ENCODE measurements at regions not wholly inside any gene's neighbourhood (a gene's known extent, or its start where the extent isn't known, plus 50 kb on each side); places are given as distances from the start of the nearest gene placed in this dataset.

DNA sequence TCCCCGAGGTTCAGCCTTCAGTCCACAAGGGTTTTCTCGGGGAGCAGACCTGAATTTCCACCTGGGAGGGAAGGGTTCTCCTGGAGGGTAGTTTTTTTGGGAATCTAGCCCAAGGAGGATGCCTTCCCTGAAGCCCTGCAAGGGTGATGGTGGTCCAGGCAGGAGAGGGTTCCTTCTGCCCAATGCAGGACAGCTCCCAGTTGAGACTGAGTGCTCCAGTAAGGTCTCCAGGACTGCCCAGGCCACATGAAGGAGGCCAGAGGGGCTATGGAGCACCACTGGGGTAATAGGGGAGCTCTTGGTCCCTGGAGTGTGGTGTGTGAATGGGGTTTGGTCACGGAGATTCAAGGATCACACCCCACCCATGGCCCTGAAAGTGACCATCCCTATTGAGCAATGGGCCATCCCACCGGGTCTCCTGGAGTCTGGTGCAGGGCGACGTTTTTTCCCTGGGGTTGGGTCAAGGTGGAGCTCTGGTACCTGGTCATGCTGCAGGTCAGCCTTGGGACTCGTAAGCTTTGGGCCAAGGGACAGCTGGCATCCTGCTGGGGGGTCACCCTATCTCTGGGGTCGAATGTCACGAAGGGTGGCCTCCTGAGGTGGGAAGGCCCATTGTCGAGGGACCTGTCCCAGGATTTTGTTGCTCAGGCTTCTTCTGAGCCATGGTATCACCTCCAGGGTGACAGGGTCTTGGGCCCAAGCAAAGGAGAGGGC, 196.5 kb downstream of the UBE3A start:
- H3K9ac ChIP-seq (replicated peaks in 1 of 4; ENCODE audit: extremely low read depth in 1 of 4, low read depth in 3 of 4, low read length in 3 of 4), result no peak overlapping the region
- H4K5ac ChIP-seq (ENCODE audit: insufficient read length, low read depth, low read length), result no peak overlapping the region
- H3K23ac ChIP-seq (ENCODE audit: insufficient read length), result no peak overlapping the region
- H3K9me3 ChIP-seq (ENCODE audit: insufficient read depth in 2 of 2, low read depth in 1 of 2, low read length in 1 of 2), result peaks cover 67 to 98% of the 10 kb centered on the region in 2 experiments
- H2BK5ac ChIP-seq (ENCODE audit: low read depth, low read length), result no peak overlapping the region
- H3K4me3 ChIP-seq (ENCODE audit: extremely low read depth in 1 of 4, insufficient read depth in 2 of 4, low read depth in 3 of 4, low read length in 4 of 4), result no peak overlapping the region
- no peak overlapping the region for H2BK20ac ChIP-seq (ENCODE audit: low read length)
- H3K79me1 ChIP-seq (ENCODE audit: low read depth, low read length), result no peaks in the 10 kb centered on the region
- no peak overlapping the region for H2AFZ ChIP-seq (ENCODE audit: low read length)
- no peak overlapping the region for H2BK12ac ChIP-seq (ENCODE audit: low read depth, low read length)
- POLR2A ChIA-PET (ENCODE audit: partially characterized antibody), result no interaction called here
- H2AK5ac ChIP-seq (ENCODE audit: low read depth, low read length), result no peak overlapping the region
- no peaks in the 10 kb centered on the region for H3K4me1 ChIP-seq (replicated peaks in 1 of 4; ENCODE audit: control insufficient read depth in 3 of 4, insufficient read depth in 4 of 4, low read length in 3 of 4)
- H3K56ac ChIP-seq (replicated peaks; ENCODE audit: insufficient read length, low read depth, low read length), result no peak overlapping the region
- no peaks in the 10 kb centered on the region for H3K27me3 ChIP-seq (replicated peaks in 1 of 4; ENCODE audit: control insufficient read depth in 3 of 4, extremely low read depth in 1 of 4, insufficient read depth in 3 of 4, low read length in 3 of 4)
- no peak overlapping the region for H3K4me2 ChIP-seq (ENCODE audit: insufficient read depth in 1 of 2, low read depth in 2 of 2, low read length in 2 of 2)
- no peaks in the 10 kb centered on the region for H3K23me2 ChIP-seq (ENCODE audit: low read depth, low read length)
- CTCF ChIA-PET (ENCODE audit: partially characterized antibody), result no interaction called here
- no peak overlapping the region for H4K91ac ChIP-seq (replicated peaks; ENCODE audit: insufficient read length, low read length)
- H4K20me1 ChIP-seq (replicated peaks in 1 of 2; ENCODE audit: control insufficient read depth in 1 of 2, insufficient read depth in 2 of 2, low read length in 2 of 2), result no peaks in the 10 kb centered on the region
- H4K8ac ChIP-seq (ENCODE audit: extremely low read depth, insufficient read depth, low read length), result no peak overlapping the region
- no peak overlapping the region for H3K27ac ChIP-seq (ENCODE audit: low read depth, low read length)
- no peak overlapping the region for H2BK120ac ChIP-seq (replicated peaks; ENCODE audit: low read depth, low read length)
- H3K18ac ChIP-seq (ENCODE audit: extremely low read depth, low read length), result no peak overlapping the region
- no peaks in the 10 kb centered on the region for H3K79me2 ChIP-seq (ENCODE audit: control insufficient read depth in 1 of 2, insufficient read depth in 2 of 2, low read length in 2 of 2)
- H3K4ac ChIP-seq (replicated peaks; ENCODE audit: insufficient read length, low read depth, low read length), result no peak overlapping the region
- DNase-seq (ENCODE audit: low read depth in 1 of 2, low spot score in 2 of 2) (no peak), FAIRE-seq (no peak)
- no peaks in the 10 kb centered on the region for H3K36me3 ChIP-seq (ENCODE audit: control insufficient read depth in 2 of 4, insufficient read depth in 4 of 4, low read length in 3 of 4)
- 89% methylated on average over 10 of the region's 10 CpGs; no CpG with 5 or more reads in 1 of the 2 experiments for WGBS, 2 experiments (ENCODE audit: extremely low coverage in 1 of 2, insufficient coverage in 1 of 2, insufficient read length in 1 of 2, insufficient replicate concordance in 2 of 2, low coverage in 1 of 2, low lambda C conversion rate in 2 of 2, missing lambda C conversion rate in 1 of 2)
- H3K14ac ChIP-seq (ENCODE audit: insufficient read length), result no peak overlapping the region
- no peak overlapping the region for H2BK15ac ChIP-seq (ENCODE audit: low read length)
- TF ChIP-seq, protein P1, sequence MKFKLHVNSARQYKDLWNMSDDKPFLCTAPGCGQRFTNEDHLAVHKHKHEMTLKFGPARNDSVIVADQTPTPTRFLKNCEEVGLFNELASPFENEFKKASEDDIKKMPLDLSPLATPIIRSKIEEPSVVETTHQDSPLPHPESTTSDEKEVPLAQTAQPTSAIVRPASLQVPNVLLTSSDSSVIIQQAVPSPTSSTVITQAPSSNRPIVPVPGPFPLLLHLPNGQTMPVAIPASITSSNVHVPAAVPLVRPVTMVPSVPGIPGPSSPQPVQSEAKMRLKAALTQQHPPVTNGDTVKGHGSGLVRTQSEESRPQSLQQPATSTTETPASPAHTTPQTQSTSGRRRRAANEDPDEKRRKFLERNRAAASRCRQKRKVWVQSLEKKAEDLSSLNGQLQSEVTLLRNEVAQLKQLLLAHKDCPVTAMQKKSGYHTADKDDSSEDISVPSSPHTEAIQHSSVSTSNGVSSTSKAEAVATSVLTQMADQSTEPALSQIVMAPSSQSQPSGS (IDR thresholded peaks at IDR 0.05; ENCODE audit: low read length), result no peak
- TF ChIP-seq KDM5A (IDR thresholded peaks at IDR 0.05; ENCODE audit: low read length), result no peak
- no peak for TF ChIP-seq CHD2 (IDR thresholded peaks at IDR 0.05; ENCODE audit: low read length)
- TF ChIP-seq PHF8 (conservative IDR thresholded peaks at IDR 0.05; ENCODE audit: low read depth, low read length), result no peak
- no peak for TF ChIP-seq RAD21 (IDR thresholded peaks at IDR 0.05 in 1 of 2, conservative IDR thresholded peaks at IDR 0.05 in 1 of 2; ENCODE audit: low read depth in 2 of 2, low read length in 2 of 2)
